Stimulated activated CD4-positive, alpha-beta T cell treated with anti-CD3 and anti-CD28 coated beads, Interleukin-1b, Interleukin-23, amount 100 ng/mL, for 1 hour (primary cell): ENCODE measurements at regions not wholly inside any gene's neighbourhood (a gene's known extent, or its start where the extent isn't known, plus 50 kb on each side); places are given as distances from the start of the nearest gene placed in this dataset.
"Not testable (repeated sequence)": the region's sequence is repeated elsewhere in the genome, so short reads cannot be mapped to it uniquely, and the experiment has no call there.

Source experiments
- DNase-seq, 2 donors: peaks; one replicate each; pipeline ENCODE4 v3.0.0-alpha.2; 2020; ENCODE audit warnings: low read depth in 2 of 2

- no peak for DNase-seq
These were observed 281.7 kb downstream of the TMEM38B start for GRCh38 chr9:105975886-105976645.

GRCh38 chr9:105978336-105978735 lies 284.0 kb downstream of the TMEM38B start:
- no peak for DNase-seq

- DNase-seq = no peak
These were observed 284.5 kb downstream of the TMEM38B start for GRCh38 chr9:105978826-105979225.

GRCh38 chr9:105979290-105979689 lies 284.9 kb downstream of the TMEM38B start:
- DNase-seq = no peak

GRCh38 chr9:105984714-105985113 lies 290.4 kb downstream of the TMEM38B start:
- DNase-seq = no peak

- DNase-seq = no peak
These were observed 298.9 kb downstream of the TMEM38B start for GRCh38 chr9:105993116-105993854.

GRCh38 chr9:105993921-105994715 lies 299.8 kb downstream of the TMEM38B start:
- DNase-seq = no peak

GRCh38 chr9:105994970-105995369 lies 300.6 kb downstream of the TMEM38B start:
- no peak for DNase-seq

GRCh38 chr9:106017198-106017740 lies 322.9 kb downstream of the TMEM38B start:
- DNase-seq = no peak

GRCh38 chr9:106019039-106019680 lies 324.8 kb downstream of the TMEM38B start:
- DNase-seq = no peak

- no peak for DNase-seq
These were observed 325.4 kb downstream of the TMEM38B start for GRCh38 chr9:106019702-106020101.

- no peak for DNase-seq
These were observed 325.8 kb downstream of the TMEM38B start for GRCh38 chr9:106020186-106020585.

GRCh38 chr9:106023455-106023854 lies 329.1 kb downstream of the TMEM38B start:
- no peak for DNase-seq

GRCh38 chr9:106025453-106025852 lies 331.1 kb downstream of the TMEM38B start:
- DNase-seq = no peak

GRCh38 chr9:106030146-106030545 lies 335.8 kb downstream of the TMEM38B start:
- DNase-seq = not testable (repeated sequence)

GRCh38 chr9:106032978-106033377 lies 338.6 kb downstream of the TMEM38B start:
- no peak for DNase-seq

- no peak for DNase-seq
These were observed 341.5 kb downstream of the TMEM38B start for GRCh38 chr9:106035806-106036205.

- DNase-seq = no peak
These were observed 344.1 kb downstream of the TMEM38B start for GRCh38 chr9:106038266-106039001.

GRCh38 chr9:106039151-106039935 lies 345.0 kb downstream of the TMEM38B start:
- no peak for DNase-seq

- DNase-seq = not testable (repeated sequence)
These were observed 347.6 kb downstream of the TMEM38B start for GRCh38 chr9:106041920-106042319.
